Activated CD8-positive, alpha-beta memory T cell treated with anti-CD3 and anti-CD28 coated beads, Interleukin-2, amount 50 U/mL, for 24 hours (primary cell): ENCODE measurements at regions not wholly inside any gene's neighbourhood (a gene's known extent, or its start where the extent isn't known, plus 50 kb on each side); places are given as distances from the start of the nearest gene placed in this dataset.

Experiments
- DNase-seq: peaks from one replicate; pipeline ENCODE4 v3.0.0-alpha.2; 2020; ENCODE audit errors: extremely low read depth

DNA sequence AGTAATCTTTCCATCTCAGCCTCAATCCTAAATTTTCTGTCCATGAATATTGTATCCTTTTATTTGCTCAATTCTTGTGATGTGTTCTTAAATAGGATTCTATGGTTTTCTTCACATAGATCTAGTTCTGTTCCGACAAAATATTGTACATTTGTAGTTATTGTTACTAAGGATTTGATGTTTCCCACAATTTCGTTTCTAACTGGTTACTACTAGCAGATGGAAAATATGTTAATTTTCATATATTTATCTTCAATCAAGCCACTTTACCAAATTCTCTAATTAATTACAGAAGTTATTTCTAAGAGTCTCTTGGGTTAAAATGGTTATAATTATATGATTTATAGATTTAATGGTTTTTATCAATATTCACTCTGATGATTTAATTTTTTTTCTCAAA is 60.3 kb downstream of the SEC61B start:
- no peak for DNase-seq

DNA sequence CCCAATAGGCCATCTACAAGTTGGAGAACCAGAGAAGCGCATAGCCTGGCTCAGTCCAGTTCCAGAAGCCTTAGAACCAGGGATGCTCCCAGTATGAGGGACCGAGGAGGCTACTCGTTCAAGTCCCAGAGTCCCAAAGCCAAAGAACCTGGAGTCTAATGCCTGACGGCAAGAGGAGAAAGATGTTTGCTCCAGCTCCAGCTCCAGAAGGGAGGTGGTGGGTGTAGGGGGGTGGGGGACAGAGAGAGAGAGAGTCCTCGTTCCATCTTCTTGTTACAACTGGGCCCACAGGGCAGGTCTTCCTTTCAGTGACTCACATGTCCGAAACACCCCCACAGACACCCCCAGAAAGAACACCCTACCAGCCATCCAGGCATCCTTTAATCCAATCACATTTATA is 63.9 kb downstream of the SEC61B start:
- DNase-seq = no peak

DNA sequence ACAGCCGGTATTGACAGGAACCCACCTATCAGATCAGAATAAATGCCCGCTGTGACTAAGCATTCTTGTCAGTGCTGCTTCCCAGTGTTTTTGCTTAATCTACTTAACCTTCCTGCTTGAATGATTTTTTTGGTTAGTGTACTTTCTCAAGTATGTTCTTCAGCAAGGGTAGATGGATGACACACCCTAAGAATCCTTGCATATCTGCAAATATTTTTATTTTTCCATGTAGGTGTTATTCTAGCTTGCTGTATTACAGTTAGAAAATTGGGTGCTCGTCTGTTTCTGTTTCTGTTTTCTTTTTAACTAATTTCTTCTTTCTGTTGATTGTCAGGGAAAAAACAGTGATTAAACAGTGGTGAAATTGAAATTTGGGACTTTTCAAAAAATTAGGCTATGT is 64.5 kb downstream of the SEC61B start:
- no peak for DNase-seq

DNA sequence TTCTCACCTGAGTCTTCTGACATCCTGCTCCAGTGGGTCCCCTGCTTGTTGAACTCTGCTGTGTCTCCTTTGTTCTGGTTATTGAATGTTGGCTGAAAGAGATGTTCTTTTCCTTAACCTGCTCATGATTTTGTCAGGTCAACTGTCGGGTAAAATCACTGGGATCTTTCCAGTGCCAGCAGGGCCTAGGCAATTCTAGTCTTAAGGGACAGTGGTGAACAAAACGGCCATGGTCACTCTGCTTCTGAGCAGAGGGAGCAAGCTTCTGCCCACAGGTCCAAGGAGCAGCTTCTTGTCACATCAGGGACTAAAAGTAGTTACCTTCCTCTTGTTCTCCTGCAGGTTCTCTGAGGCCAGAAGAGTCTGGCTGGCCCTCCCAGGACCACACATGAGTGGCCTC is 65.6 kb downstream of the SEC61B start:
- DNase-seq = no peak

DNA sequence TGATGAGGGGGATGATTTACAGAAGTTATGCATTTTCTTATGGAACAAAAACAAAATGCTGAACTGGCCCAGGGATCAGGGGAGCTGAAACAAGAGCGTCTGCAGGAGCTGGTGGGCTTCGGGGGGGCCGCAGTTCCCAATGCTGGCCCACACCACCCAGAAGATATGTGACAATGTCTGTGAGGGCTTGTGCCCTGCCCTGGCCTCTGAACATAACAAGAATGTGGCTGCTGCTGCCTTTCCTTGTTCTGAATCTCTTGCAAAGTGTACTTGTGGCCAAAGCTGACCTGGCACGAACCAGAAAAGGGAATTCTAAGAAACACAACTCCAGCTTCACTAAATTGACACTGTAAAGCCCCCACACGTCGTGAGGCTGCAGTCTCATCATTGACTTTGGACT is 66.7 kb downstream of the SEC61B start:
- DNase-seq = no peak

DNA sequence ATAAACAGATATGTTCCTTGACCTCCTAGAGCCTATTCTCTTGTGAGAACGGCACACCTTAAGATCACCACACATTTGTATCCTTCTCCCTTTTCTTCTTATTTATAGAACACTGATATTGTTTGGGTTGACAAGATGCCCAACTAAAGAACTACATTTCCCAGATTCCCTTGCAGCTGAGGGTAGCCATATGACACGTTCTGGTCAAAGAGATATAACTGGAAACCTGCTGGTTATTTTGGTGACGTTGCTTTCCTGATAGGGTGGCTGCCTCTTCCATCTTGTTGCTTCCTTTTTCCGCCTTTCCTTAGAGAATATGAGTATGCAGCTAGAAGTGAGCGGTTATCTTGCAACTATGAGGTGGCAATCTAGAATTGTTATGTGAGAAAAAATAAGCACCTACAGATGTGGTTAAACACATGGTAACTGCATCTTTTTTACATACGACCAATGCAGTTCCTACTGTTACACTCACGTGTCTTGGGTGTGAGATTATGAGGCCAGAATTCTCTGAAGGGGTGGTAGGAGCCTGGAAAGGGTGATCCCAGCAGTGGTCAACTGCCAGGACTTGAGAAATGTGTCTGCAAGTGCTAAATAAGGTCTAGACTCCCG is 72.9 kb downstream of the SEC61B start:
- DNase-seq = no peak

DNA sequence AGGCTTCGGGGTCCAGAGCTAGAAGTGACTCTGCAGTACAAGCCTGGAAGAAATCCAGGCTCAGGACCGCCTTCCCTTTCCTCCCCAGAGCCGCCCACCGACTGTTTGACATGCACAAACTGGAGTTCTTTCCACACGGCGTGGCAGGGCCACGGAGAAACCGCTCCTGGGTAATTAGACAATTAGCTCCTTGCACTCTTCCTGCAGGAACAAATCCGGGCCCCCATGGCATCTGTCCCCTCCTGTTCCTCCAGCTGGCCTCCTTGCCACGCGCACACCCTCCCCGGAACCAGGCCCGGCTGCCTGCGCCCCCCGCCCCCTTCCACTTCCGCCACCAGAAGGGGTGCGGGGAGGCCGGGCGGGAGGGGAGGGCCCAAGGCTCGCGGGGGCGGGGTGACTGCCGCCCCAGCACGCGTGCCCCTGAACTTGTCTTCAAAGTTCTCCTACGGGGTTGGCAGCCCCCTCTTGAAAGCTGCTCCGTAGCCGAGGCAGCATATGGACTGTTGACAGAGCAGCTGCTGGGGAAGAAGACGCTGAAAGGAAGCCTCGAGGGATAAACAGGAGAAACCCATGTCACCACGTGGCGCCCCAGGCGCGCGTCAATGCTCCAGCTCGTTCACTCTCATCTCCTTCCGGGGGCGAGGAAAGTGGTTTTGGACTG is 74.3 kb downstream of the SEC61B start:
- DNase-seq = no peak

DNA sequence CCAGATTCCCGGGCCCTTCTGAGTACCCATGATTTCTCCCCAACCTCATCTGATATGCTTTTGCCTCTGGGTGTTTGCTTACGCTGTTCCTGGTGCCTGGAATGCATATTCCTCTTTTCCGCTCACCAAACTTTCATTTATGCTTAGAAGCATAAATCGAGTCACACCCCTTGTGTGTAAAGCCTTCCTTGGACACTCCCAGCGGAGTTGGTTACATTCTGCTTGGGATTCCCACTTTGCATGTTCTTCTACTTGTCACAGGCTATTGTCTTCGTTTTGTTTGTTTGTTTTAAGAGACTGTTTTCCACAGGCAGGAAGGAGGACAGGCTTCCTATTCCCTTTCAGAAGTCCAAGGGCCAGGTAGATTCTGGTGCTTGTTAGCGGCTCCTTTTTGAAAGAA is 76.5 kb downstream of the SEC61B start:
- DNase-seq = no peak

DNA sequence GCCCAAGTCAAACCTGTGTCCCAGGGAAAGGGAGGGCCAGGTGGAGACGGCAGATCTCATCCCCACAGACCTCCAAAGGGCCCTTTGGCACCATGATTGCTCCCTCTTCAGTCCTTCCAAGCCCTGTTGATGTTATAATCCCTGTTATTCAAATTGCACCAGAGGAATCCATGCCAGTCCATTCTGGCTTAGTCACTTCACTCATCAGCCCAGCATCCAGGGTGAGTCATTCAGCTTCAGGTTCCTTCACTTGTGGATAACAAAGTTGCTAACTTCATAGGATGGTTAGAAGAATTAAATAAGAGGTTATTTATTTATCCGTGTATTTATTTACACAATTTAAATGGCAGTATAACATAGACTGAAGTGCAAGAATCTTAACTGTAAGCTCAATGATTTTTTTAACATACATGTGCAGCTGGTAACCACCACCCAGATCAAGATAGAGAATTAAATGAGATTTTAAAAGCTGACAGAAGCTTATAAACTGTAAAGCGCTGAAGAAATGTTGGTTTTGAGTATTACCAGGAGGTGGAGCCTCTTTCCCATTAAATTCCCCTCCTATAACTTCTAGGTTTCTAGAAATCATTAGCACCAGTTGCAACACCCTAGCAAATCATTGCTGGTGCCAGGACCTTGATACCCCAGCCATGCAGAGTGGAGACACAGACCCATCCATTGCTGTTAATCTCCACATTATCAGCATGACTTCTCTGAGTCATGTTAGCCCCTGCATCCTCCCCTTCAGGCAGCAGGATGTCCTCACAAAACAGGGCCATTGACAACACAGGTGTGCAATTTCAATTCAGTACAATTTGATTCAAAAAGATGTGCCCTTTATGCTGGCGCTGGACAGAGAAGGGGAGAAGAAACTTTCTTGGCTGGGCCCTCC is 77.4 kb downstream of the SEC61B start:
- no peak for DNase-seq

DNA sequence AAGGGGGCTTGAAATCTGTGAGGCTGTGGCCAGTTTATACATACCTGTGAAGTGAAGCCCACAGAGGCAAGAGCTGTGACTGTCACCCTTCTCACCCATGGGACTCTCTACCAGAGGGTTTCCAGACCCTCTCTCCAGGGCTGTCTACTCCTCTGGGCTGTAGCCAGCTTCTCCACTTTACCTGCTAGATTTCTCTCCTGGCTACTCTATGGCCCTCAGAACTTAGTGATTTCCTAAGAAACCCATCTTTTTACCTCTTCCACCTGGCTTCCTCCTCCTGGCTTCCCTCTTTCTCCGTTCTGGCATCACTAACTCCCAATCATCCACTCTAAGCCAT is 78.0 kb downstream of the SEC61B start:
- DNase-seq = no peak

DNA sequence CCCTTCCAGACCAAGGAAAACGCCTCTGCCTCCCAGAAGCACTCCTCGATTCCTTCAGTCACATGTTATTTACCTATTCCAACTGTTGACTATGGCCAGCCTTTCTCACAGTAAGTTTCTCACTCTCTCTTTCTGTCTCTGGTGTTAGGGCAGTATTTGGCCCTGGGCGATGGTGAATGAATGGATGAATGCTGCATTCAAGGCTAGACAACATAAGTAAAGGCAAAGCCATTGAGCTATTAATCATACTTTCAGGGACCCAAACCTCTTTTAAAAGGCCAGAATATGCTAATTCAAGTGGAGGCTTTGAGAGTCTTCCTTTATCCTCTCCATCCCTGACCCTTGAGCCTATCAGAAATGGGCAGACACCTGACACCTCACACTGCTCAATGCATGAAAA is 78.5 kb downstream of the SEC61B start:
- no peak for DNase-seq

DNA sequence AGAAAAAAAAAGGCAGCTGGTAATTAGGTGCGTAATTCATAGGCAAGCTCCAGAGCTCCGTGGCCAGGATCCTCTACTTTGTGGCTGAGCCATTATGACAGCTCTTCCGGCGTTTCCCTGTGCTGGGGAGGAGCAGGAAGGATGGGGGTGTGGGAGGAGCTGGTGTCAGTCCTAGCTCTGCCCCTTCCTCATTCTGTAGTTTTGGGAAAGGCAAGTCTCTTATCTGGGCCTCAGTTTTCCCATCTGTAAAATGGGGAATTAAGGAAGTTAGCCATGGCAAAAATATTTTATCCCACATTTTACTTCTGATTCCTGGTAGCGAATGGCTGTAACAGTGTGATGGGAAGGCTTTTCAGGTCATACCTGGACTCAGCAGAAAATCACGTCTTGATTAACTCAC is 81.1 kb downstream of the SEC61B start:
- DNase-seq = no peak

DNA sequence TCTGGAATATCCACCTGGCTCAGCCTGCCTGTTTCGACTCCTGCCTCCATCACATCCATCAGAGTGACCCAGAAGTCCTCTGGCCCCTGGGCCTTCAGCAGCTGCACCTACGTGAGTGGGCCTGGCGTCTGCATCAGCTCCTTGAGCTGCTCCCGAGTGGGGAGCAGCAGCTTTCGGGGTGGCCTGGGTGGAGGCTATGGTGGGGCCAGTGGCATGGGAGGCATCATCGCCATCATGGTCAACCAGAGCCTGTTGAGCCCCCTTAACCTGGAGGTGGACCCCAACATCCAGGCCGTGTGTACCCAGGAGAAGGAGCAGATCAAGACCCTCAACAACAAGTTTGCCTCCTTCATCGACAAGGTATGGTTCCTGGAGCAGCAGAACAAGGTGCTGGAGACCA is 83.0 kb downstream of the SEC61B start:
- DNase-seq = no peak

DNA sequence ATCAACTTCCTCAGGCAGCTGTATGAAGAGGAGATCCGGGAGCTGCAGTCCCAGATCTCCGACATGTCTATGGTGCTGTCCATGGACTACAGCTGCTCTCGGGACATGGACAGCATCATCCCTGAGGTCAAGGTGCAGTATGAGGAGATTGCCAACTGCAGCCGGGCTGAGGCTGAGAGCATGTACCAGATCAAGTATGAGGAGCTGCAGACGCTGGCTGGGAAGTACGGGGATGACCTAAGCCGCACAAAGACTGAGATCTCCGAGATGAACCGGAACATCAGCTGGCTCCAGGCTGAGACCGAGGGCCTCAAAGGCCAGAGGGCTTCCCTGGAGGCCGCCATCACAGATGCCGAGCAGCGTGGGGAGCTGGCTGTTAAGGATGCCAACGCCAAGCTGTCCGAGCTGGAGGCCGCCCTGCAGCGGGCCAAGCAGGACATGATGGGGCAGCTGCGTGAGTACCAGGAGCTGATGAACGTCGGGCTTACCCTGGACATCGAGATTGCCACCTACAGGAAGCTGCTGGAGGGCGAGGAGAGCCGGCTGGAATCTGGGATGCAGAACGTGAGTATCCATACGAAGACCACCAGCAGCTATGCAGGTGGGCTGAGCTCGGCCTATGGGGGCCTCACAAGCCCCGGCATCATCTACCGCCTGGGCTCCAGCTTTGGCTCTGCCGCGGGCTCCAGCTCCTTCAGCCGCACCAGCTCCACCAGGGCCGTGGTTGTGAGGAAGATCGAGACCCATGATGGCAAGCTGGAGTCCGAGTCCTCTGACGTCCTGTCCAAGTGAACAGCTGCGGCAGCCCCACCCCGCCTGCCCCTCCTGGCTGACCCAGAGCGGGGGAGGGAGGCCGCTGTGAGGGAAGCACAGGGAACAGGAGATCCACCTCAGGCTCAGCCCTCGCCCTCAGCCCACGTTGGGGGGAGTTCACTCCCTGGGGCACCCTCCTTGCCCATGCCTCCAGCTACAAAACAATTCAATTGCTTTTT is 84.0 kb downstream of the SEC61B start:
- no peak for DNase-seq

DNA sequence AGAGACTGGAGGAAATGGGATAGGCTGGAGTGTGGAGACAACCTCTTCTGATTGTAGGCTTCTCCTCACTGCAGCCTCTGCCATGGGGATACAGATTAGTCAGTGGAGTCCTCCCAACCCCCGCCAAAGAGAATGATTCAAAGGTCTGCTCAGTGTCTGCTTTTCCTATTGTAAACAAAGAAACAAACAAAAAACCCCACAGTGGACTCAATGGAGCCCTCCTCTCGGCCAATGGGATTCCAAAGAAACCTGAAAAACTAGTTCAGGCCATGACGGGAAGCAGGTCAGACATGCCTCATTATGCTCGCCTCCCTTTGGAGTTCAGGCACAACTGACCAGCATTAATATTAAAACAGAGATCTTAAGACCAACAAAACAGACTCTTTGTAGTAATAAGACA is 85.8 kb downstream of the SEC61B start:
- no peak for DNase-seq

DNA sequence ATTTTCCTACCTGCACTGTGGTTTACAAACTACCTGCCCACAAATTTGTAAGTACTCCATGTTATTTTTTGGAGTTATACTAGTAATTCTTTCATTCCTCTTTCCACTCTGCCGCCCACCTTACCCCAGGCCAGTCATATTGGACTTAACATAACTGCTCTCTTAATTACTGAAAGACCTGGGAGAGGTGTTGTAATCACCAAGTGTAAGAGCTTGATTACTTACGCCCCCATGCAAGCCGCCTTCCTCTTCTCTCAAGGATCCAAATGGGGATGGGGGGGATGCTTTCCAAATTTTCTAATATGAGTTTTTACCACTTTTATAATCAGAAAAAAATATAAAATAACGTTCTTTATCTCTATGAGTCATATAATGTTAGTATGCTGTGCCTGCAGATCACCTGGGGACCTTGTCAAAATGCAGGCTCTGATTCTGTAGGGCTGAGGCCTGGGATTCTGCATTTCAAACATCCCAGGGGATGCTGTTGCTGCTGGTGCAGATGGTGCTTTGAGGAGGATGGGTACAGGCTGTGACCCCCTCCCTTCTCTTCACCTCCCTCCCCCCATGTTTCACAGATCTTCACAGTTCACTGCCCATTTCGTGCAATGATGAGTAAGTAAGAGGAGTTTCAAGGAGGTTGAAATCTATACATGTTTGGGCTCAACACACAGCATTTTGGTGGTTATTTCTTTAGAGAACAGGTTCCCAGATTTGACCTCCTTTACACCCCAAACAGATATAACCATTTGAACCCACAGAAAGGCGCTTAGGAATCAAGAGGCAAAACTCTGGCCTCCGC is 87.3 kb downstream of the SEC61B start:
- no peak for DNase-seq

DNA sequence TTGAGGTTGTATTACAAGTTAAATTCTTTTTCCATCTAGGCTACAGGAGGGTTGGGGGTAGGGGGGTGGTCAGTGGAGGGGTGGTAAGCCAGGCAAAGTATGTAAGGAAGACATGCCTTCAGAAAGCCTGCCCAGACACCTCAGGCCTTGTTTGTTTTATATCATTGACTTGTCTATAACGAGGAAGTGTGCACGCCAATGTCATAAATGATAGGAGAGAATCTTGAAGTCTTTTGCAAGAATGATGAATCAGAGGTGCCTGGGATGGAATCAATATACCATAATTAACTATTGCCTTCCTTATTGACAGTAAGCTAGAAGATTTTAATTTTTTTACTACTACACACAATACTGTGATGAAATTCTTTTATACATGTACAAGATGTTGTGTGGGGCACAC is 90.7 kb downstream of the SEC61B start:
- DNase-seq = no peak

DNA sequence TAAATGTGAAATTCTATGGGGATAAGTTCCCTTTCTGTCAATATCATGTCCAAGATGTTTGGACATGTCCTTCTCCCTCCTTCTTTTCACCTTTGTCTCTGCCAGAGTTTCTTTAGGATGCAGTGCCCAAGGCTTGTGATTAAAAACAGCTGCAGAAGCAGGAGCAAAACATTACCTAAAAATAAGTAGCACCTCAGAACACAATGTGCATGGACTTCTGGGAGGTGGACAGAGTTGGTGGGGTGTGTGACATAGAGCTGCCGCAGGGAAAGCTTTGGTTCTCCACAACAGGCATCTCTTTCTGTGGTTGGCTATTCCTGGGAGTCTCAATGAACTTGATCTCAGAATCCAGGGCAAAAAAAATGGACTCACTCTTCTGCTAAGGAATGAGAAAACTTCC is 97.0 kb downstream of the SEC61B start:
- no peak for DNase-seq

DNA sequence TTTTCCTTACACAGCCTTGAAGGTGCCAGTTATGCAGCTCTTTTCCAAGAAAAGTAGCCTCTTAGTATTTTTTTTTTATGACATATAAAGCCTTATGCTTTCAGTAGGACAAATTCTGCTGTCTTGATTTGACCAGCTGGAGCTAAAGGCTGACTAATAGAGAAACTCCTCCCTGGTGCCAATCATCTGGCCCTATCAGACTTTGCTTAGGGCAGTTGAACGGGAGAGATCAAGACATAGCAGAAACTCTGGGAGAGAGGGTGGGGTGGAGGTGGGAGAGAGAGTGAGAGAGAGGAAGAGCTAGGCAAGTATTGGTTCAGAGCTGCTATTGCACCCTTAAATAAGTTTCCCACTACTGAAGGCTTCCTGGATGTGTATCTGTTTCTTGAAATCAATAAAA is 100.2 kb downstream of the SEC61B start:
- no peak for DNase-seq

DNA sequence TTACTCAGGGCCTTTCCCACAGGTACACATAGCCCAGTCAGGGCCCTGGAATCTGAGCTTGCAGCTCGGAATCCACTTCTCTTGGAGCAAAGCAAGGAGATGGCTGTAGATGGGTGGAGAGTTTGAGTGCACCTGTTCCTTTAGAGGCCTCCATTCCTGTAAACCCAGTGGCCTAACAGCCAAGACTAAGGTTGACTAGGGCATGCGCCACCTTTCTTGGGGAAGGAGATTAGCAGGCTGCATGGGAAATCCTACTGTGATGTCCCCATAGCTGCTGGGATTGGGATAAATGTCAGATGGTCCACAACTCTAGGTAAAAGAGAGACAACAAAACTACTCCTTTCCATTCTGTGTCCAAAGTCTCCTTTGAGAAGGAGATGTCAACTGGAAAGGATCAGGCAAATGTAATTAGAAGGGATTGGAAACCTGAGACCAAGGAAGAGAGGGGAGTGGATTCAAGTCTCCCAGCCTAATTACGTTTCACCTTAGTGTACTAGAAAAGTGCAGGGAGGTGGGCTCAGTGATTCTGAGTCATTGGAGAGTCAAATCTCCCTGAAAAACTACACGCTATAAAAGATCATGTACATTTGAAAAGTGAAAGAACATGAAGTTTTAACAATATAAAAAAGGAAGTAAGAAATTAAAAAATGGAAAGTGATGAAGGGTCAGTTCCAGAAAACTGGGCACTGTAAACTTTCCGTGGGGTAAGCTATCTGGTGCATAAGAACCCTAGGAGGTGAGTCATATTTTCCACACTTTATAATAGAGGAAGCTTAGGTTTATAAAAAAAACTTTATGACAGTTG is 104.2 kb downstream of the SEC61B start:
- no peak for DNase-seq

DNA sequence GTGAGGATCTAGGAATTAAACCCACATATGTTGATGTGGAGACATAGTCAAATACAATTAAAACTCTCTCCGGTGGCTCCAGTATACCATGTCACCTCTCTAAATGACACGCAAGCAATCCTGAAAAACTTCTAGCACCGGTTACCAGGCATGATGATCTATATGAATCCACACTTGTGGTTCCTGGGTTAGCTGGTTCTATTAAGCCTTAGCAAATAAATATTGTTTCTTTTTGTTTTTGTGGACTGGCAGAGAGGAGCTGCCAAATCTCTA is 104.8 kb downstream of the SEC61B start:
- DNase-seq = no peak
